ENCODE measurements at regions not wholly inside any gene's neighbourhood (a gene's known extent, or its start where the extent isn't known, plus 50 kb on each side); places are given as distances from the start of the nearest gene placed in this dataset.
"Not testable (repeated sequence)": the region's sequence is repeated elsewhere in the genome, so short reads cannot be mapped to it uniquely, and the experiment has no call there.

DNA sequence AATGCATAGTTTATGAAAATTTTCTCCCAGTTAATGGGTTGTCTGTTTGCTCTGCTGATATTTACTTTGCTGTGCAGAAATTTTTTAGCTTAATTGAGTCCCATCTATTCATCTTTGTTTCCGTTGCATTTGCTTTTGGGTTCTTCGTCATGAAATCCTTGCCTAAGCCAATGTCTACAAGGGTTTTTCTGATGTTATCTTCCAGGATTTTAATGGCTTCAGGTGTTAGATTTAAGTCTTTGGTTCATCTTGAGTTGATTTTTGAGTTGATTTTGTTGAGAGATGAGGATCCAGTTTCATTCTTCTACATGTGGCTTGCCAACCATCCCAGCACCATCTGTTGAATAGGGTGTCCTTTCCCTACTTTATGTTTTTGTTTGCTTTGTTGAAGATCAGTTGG is 85.2 kb downstream of the DRAM2 start:
- H3K36me3 ChIP-seq (ENCODE audit: insufficient read depth, low read length), result no peaks in the 10 kb centered on the region
- H3K4me1 ChIP-seq (ENCODE audit: insufficient read depth, low read length, poor library complexity, severe bottlenecking), result no peaks in the 10 kb centered on the region
- ChIA-PET POLR2A (no interaction called here), CTCF (ENCODE audit: unreplicated experiment) (no interaction called here)
- no peaks in the 10 kb centered on the region; the same call in 1 of the 2 replicates for H3K9me2 ChIP-seq (ENCODE audit: insufficient read depth, low read length)
- H3K9me3 ChIP-seq (ENCODE audit: low read length), result 0 out of 2 replicates have a peak, but pooled peaks cover 7% of the 10 kb centered on the region
- H3K4me3 ChIP-seq (ENCODE audit: low read depth, low read length, poor library complexity, severe bottlenecking), result no peak overlapping the region
- TF ChIP-seq, protein P1, sequence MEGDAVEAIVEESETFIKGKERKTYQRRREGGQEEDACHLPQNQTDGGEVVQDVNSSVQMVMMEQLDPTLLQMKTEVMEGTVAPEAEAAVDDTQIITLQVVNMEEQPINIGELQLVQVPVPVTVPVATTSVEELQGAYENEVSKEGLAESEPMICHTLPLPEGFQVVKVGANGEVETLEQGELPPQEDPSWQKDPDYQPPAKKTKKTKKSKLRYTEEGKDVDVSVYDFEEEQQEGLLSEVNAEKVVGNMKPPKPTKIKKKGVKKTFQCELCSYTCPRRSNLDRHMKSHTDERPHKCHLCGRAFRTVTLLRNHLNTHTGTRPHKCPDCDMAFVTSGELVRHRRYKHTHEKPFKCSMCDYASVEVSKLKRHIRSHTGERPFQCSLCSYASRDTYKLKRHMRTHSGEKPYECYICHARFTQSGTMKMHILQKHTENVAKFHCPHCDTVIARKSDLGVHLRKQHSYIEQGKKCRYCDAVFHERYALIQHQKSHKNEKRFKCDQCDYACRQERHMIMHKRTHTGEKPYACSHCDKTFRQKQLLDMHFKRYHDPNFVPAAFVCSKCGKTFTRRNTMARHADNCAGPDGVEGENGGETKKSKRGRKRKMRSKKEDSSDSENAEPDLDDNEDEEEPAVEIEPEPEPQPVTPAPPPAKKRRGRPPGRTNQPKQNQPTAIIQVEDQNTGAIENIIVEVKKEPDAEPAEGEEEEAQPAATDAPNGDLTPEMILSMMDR (conservative IDR thresholded peaks at IDR 0.05; ENCODE audit: low read length), result no peak
- TF ChIP-seq EZH2phosphoT487 (IDR thresholded peaks at IDR 0.05; ENCODE audit: borderline replicate concordance, low read depth, low read length), result no peak
- no peak overlapping the region for H2AFZ ChIP-seq (ENCODE audit: low read length)
- H3K27ac ChIP-seq (ENCODE audit: low read depth, low read length, poor library complexity, severe bottlenecking), result no peak overlapping the region
- BruUV-seq (replicated peaks), result no TSS peak
- no peaks in the 10 kb centered on the region for H3K79me2 ChIP-seq (ENCODE audit: insufficient read depth, low read depth, low read length)
- DNase-seq (ENCODE audit: low spot score), result no peak
- H4K20me1 ChIP-seq (ENCODE audit: insufficient read depth, low read length), result no peaks in the 10 kb centered on the region
- no peak overlapping the region for H3K4me2 ChIP-seq (ENCODE audit: low read length)
- intact Hi-C loops (cut with micrococcal nuclease; ENCODE audit: unreplicated experiment), result no loop called here

GRCh38 chr1:111052246-111052645 is 87.6 kb downstream of the DRAM2 start:
- Histone ChIP-seq H3K9me3 (ENCODE audit: low read length) (0 out of 2 replicates have a peak, but pooled peaks cover 7% of the 10 kb centered on the region), H3K4me1 (ENCODE audit: insufficient read depth, low read length, poor library complexity, severe bottlenecking) (no peaks in the 10 kb centered on the region), H2AFZ (ENCODE audit: low read length) (no peak overlapping the region), H3K4me3 (ENCODE audit: low read depth, low read length, poor library complexity, severe bottlenecking) (no peak overlapping the region), H3K36me3 (ENCODE audit: insufficient read depth, low read length) (no peaks in the 10 kb centered on the region), H3K27ac (ENCODE audit: low read depth, low read length, poor library complexity, severe bottlenecking) (no peak overlapping the region), H4K20me1 (ENCODE audit: insufficient read depth, low read length) (no peaks in the 10 kb centered on the region), H3K9me2 (ENCODE audit: insufficient read depth, low read length) (no peaks in the 10 kb centered on the region; the same call in 1 of the 2 replicates), H3K4me2 (ENCODE audit: low read length) (no peak overlapping the region), H3K79me2 (ENCODE audit: insufficient read depth, low read depth, low read length) (no peaks in the 10 kb centered on the region)
- DNase-seq (ENCODE audit: low spot score), result no peak
- BruUV-seq (replicated peaks), result no TSS peak
- ChIA-PET CTCF (ENCODE audit: unreplicated experiment) (no interaction called here), POLR2A (no interaction called here)
- intact Hi-C loops (cut with micrococcal nuclease; ENCODE audit: unreplicated experiment), result no loop called here
- TF ChIP-seq EZH2phosphoT487 (IDR thresholded peaks at IDR 0.05; ENCODE audit: borderline replicate concordance, low read depth, low read length), result no peak
- TF ChIP-seq, protein P1 (conservative IDR thresholded peaks at IDR 0.05; ENCODE audit: low read length), result no peak

DNA sequence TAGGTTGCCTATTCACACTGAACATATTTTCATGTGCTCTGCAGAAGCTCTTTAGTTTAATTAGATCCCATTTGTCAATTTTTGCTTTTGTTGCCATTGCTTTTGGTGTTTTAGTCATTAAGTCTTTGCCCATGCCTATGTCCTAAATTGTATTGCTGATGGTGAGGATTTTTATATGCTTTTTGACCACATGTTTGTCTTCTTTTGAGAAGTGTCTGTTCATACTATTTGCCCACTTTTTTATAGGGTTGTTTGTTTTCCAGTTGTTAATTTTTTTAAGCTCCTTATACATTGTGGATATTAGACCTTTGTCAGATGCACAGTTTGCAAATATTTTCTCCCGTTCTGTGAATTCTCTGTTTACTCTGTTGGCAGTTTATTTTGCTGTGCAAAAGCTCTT is 84.5 kb upstream of the LRIF1 start:
- H3K27ac ChIP-seq (ENCODE audit: low read depth, low read length, poor library complexity, severe bottlenecking); H3K4me2 ChIP-seq (ENCODE audit: low read length); H3K9me2 ChIP-seq (ENCODE audit: insufficient read depth, low read length); CTCF ChIA-PET (ENCODE audit: unreplicated experiment); H4K20me1 ChIP-seq (ENCODE audit: insufficient read depth, low read length); H3K36me3 ChIP-seq (ENCODE audit: insufficient read depth, low read length); H3K4me1 ChIP-seq (ENCODE audit: insufficient read depth, low read length, poor library complexity, severe bottlenecking); H3K4me3 ChIP-seq (ENCODE audit: low read depth, low read length, poor library complexity, severe bottlenecking); H3K79me2 ChIP-seq (ENCODE audit: insufficient read depth, low read depth, low read length); H2AFZ ChIP-seq (ENCODE audit: low read length); DNase-seq (ENCODE audit: low spot score); BruUV-seq (replicated peaks); H3K9me3 ChIP-seq (ENCODE audit: low read length); intact Hi-C loops (cut with micrococcal nuclease; ENCODE audit: unreplicated experiment): not testable (repeated sequence)
- POLR2A ChIA-PET, result interaction anchor here (0.7 to 1.2 kb wide), 4 partner anchors 80 to 1289 kb away, joined by 3 read pairs; no protein-coding TSS in a partner anchor
